Neural progenitor cell (in vitro differentiated cells): ENCODE measurements at regions not wholly inside any gene's neighbourhood (a gene's known extent, or its start where the extent isn't known, plus 50 kb on each side); places are given as distances from the start of the nearest gene placed in this dataset. TPM values are rescaled to one million over a fixed set of nuclear protein-coding genes. Genes with fewer than 3 reads are reported as not detected.

Source experiments
- DNase-seq: peaks from one replicate; pipeline ENCODE4 v3.0.0-alpha.2; 2016; ENCODE audit warnings: low spot score
- H2AFZ ChIP-seq: fragments of 200-600 bp; sonication (generic); replicated peaks from 2 replicates; pipeline ENCODE4 v1.6.1; 2016; ENCODE audit warnings: antibody characterized with exemption
- H3F3A ChIP-seq: fragments of 200-600 bp; sonication (generic); 2 replicates; pipeline ENCODE4 v1.6.1; 2016; ENCODE audit warnings: antibody characterized with exemption, low read depth
- H3K27ac ChIP-seq: fragments of 200-600 bp; sonication (generic); 2 replicates; pipeline ENCODE4 v1.5.1; 2016; ENCODE audit warnings: mild to moderate bottlenecking
- H3K27me3 ChIP-seq: fragments of 200-600 bp; sonication (generic); 2 replicates; pipeline ENCODE4 v1.6.1; 2016; ENCODE audit warnings: mild to moderate bottlenecking, moderate library complexity
- H3K36me3 ChIP-seq: fragments of 200-600 bp; sonication (generic); 2 replicates; pipeline ENCODE4 v1.5.1; 2016
- H3K4me1 ChIP-seq: fragments of 200-600 bp; sonication (generic); 2 replicates; pipeline ENCODE4 v1.6.1; 2016; ENCODE audit warnings: mixed run types
- H3K4me2 ChIP-seq: fragments of 200-600 bp; sonication (generic); 2 replicates; pipeline ENCODE4 v1.6.1; 2016
- H3K4me3 ChIP-seq: fragments of 200-600 bp; sonication (generic); 2 replicates; pipeline ENCODE4 v1.5.1; 2016
- H3K79me2 ChIP-seq: fragments of 200-600 bp; sonication (generic); 2 replicates; pipeline ENCODE4 v1.6.1; 2016; ENCODE audit warnings: low read depth
- H3K9ac ChIP-seq: fragments of 200-600 bp; sonication (generic); 2 replicates; pipeline ENCODE4 v1.6.1; 2016
- H3K9me3 ChIP-seq: fragments of 200-600 bp; sonication (generic); 2 replicates; pipeline ENCODE4 v1.5.1; 2016; ENCODE audit warnings: low read depth
- H4K20me1 ChIP-seq: fragments of 200-600 bp; sonication (generic); 2 replicates; pipeline ENCODE4 v1.6.1; 2016; ENCODE audit warnings: low read depth
- H3K27ac Mint-ChIP-seq: 3 replicates; pipeline ENCODE4 v1.8.0; 2021; ENCODE audit warnings: mixed read lengths
- H3K27me3 Mint-ChIP-seq: 2 replicates; pipeline ENCODE4 v1.8.0; 2022; ENCODE audit warnings: low read depth, mild to moderate bottlenecking, inconsistent platforms, moderate library complexity, mixed read lengths; ENCODE audit not compliant: insufficient read depth
- H3K36me3 Mint-ChIP-seq: 3 replicates; pipeline ENCODE4 v1.8.0; 2021; ENCODE audit warnings: mixed read lengths
- H3K4me1 Mint-ChIP-seq: 3 replicates; pipeline ENCODE4 v1.8.0; 2021; ENCODE audit warnings: mixed read lengths
- H3K4me3 Mint-ChIP-seq: 3 replicates; pipeline ENCODE4 v1.8.0; 2021; ENCODE audit warnings: mild to moderate bottlenecking, moderate library complexity, mixed read lengths
- H3K9me3 Mint-ChIP-seq: 3 replicates; pipeline ENCODE4 v1.8.0; 2020; ENCODE audit warnings: mixed read lengths
- EZH2 ChIP-seq: fragments of 200-600 bp; sonication (generic); IDR thresholded peaks from 2 replicates; pipeline ENCODE4 v1.6.1; 2017; ENCODE audit warnings: antibody characterized with exemption, mild to moderate bottlenecking, moderate library complexity
- EZH2phosphoT487 ChIP-seq: fragments of 200-600 bp; sonication (generic); IDR thresholded peaks from 2 replicates; pipeline ENCODE4 v1.6.1; 2017; ENCODE audit warnings: antibody characterized with exemption
- microRNA-seq: library from miRNA; unstranded; fragments of <30 nt; microRNA quantifications from one replicate; pipeline ENCODE4, GENCODE V29; 2016
- small RNA-seq: library from RNA; depleted of rRNA; stranded (forward); fragments of <200 nt; gene quantifications from one replicate; pipeline ENCODE3, GENCODE V24; 2015
- TF ChIP-seq, protein P1 (sequence below): fragments of 200-600 bp; sonication (generic); IDR thresholded peaks from 2 replicates; pipeline ENCODE4 v1.5.1; 2017; ENCODE audit warnings: antibody characterized with exemption, mild to moderate bottlenecking

- Histone ChIP-seq H4K20me1 (no peaks in the 10 kb centered on the region), H3K4me1 (no peaks in the 10 kb centered on the region), H3K79me2 (no peaks in the 10 kb centered on the region), H3K9me3 (no peaks in the 10 kb centered on the region), H3K4me3 (no peak overlapping the region), H3K9ac (no peak overlapping the region), H3K27ac (no peak overlapping the region), H3K4me2 (no peak overlapping the region), H3F3A (no peaks in the 10 kb centered on the region), H3K36me3 (no peaks in the 10 kb centered on the region), H2AFZ (no peak overlapping the region), H3K27me3 (no peaks in the 10 kb centered on the region)
- peaks cover 41% of the 10 kb centered on the region for H3K4me1 Mint-ChIP-seq
- H3K4me3 Mint-ChIP-seq, result no peak overlapping the region
- peaks cover 2% of the 10 kb centered on the region for H3K9me3 Mint-ChIP-seq
- TF ChIP-seq, protein P1, sequence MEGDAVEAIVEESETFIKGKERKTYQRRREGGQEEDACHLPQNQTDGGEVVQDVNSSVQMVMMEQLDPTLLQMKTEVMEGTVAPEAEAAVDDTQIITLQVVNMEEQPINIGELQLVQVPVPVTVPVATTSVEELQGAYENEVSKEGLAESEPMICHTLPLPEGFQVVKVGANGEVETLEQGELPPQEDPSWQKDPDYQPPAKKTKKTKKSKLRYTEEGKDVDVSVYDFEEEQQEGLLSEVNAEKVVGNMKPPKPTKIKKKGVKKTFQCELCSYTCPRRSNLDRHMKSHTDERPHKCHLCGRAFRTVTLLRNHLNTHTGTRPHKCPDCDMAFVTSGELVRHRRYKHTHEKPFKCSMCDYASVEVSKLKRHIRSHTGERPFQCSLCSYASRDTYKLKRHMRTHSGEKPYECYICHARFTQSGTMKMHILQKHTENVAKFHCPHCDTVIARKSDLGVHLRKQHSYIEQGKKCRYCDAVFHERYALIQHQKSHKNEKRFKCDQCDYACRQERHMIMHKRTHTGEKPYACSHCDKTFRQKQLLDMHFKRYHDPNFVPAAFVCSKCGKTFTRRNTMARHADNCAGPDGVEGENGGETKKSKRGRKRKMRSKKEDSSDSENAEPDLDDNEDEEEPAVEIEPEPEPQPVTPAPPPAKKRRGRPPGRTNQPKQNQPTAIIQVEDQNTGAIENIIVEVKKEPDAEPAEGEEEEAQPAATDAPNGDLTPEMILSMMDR, result no peak
- TF ChIP-seq EZH2, result no peak
- TF ChIP-seq EZH2phosphoT487, result no peak
- peak overlapping the region; percentile 59 for H3K27ac Mint-ChIP-seq
- no peaks in the 10 kb centered on the region for H3K36me3 Mint-ChIP-seq
- peaks cover 2% of the 10 kb centered on the region for H3K27me3 Mint-ChIP-seq
- DNase-seq, result no peak
These were observed 99.5 kb downstream of the SNX19 start for GRCh38 chr11:130816546-130817329.

DNA sequence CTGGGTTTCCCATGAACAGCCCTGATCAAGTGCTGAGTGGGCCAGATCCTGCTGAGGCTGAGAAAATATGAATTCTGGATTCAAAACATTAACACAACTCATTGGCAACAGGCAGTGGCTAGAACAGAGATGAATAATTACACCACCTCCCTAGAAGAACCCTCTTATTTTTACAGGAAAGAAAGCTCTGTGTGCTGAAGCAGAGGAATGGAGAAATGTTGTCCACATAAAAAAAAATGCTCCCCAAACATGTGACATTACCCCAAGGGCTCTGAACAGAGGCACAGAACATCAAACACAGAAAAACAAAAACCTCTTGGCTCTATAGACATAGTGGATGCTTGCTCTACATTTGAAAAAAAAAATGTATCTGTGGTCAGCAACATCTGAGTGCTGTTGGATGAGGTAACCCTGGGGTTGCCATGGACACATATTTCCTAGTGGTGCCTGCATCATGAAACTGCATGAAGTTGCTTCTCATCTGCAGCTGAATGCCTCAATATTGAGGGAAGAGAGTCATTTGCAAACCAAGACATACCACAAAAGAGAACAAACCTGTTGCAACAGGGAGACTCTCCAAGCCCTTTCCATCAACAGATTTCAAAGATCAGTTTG is 98.8 kb downstream of the SNX19 start:
- Mint-ChIP-seq H3K36me3 (no peaks in the 10 kb centered on the region), H3K27ac (peak overlapping the region; percentile 87), H3K27me3 (peaks cover 2% of the 10 kb centered on the region), H3K4me1 (peaks cover 41% of the 10 kb centered on the region), H3K9me3 (peaks cover 2% of the 10 kb centered on the region), H3K4me3 (no peak overlapping the region)
- TF ChIP-seq EZH2phosphoT487, result no peak
- TF ChIP-seq, protein P1, result no peak
- TF ChIP-seq EZH2, result no peak
- H3K27me3 ChIP-seq, result no peaks in the 10 kb centered on the region
- H3F3A ChIP-seq, result no peaks in the 10 kb centered on the region
- H3K9ac ChIP-seq, result no peak overlapping the region
- no peaks in the 10 kb centered on the region for H3K4me1 ChIP-seq
- H3K36me3 ChIP-seq, result no peaks in the 10 kb centered on the region
- H3K4me2 ChIP-seq, result no peak overlapping the region
- H2AFZ ChIP-seq, result no peak overlapping the region
- no peaks in the 10 kb centered on the region for H3K9me3 ChIP-seq
- H3K4me3 ChIP-seq, result no peak overlapping the region
- no peak overlapping the region for H3K27ac ChIP-seq
- no peak for DNase-seq
- no peaks in the 10 kb centered on the region for H3K79me2 ChIP-seq
- no peaks in the 10 kb centered on the region for H4K20me1 ChIP-seq

DNA sequence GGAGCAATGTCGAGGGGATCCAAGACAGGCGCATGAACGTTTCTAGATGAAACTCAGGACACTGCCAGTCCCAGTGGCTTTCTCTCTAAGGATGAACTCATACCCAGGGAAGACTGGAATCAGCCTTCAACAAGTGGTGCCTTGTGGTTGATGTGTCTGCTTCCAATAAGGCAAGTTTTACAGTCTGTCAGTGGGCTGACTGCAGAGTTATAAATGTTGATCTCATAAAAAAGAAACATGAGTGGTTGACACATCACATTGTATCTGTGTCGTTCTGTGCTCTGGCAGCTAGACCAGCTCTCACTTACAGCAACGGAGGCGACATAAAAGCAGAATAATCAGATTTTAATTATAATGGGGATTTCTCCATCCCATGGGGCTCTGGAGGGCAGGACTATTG is 96.7 kb downstream of the SNX19 start:
- Histone ChIP-seq H3F3A (no peaks in the 10 kb centered on the region), H3K27me3 (no peaks in the 10 kb centered on the region), H2AFZ (no peak overlapping the region), H3K79me2 (no peaks in the 10 kb centered on the region), H3K4me1 (peaks cover 4% of the 10 kb centered on the region), H3K9me3 (no peaks in the 10 kb centered on the region), H3K36me3 (no peaks in the 10 kb centered on the region), H3K27ac (no peak overlapping the region), H3K4me3 (no peak overlapping the region), H3K4me2 (no peak overlapping the region), H4K20me1 (no peaks in the 10 kb centered on the region), H3K9ac (no peak overlapping the region)
- Mint-ChIP-seq H3K4me3 (no peak overlapping the region), H3K36me3 (no peaks in the 10 kb centered on the region), H3K27me3 (peaks cover 2% of the 10 kb centered on the region), H3K27ac (no peak overlapping the region), H3K9me3 (peaks cover 2% of the 10 kb centered on the region), H3K4me1 (peaks cover 41% of the 10 kb centered on the region)
- no peak for TF ChIP-seq EZH2phosphoT487
- DNase-seq, result no peak

Small RNA genes in the stretch of these regions (microRNA-seq; reads per million reads assigned to microRNA genes)
- gene MIR8052, result not detected

Small RNA genes in the stretch of these regions (small RNA-seq; reads per million reads assigned to genes)
- not detected for gene AP004371.1
- gene MIR8052, result not detected
